ENCODE measurements at regions not wholly inside any gene's neighbourhood (a gene's known extent, or its start where the extent isn't known, plus 50 kb on each side); places are given as distances from the start of the nearest gene placed in this dataset.

DNA sequence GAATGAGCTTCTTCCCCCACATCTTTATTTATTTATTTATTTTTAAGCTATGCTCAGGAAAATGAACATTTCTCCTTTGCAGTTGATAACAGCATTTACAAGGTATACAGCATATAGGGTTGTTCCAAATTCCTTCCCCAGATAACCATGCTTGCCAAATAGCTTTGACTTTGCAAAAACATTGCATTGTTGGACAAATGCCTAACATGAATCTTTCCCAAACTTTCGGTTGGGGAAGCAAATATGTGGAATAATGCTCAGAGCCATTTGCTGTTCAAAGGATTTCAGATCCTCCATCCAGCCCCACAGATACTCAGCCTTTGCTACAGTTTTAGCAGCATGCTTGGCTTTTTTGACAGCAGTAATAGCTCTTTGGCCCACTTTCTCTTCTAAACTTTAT, 127.2 kb upstream of the AGA start:
- intact Hi-C loops (cut with DNase I), result no loop called here
- TF ChIP-seq, protein P1, sequence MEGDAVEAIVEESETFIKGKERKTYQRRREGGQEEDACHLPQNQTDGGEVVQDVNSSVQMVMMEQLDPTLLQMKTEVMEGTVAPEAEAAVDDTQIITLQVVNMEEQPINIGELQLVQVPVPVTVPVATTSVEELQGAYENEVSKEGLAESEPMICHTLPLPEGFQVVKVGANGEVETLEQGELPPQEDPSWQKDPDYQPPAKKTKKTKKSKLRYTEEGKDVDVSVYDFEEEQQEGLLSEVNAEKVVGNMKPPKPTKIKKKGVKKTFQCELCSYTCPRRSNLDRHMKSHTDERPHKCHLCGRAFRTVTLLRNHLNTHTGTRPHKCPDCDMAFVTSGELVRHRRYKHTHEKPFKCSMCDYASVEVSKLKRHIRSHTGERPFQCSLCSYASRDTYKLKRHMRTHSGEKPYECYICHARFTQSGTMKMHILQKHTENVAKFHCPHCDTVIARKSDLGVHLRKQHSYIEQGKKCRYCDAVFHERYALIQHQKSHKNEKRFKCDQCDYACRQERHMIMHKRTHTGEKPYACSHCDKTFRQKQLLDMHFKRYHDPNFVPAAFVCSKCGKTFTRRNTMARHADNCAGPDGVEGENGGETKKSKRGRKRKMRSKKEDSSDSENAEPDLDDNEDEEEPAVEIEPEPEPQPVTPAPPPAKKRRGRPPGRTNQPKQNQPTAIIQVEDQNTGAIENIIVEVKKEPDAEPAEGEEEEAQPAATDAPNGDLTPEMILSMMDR (IDR thresholded peaks at IDR 0.05), result no peak
- Histone ChIP-seq H3K36me3 (no peaks in the 10 kb centered on the region), H3K27ac (no peak overlapping the region), H3K4me1 (peaks cover 0 to under 1% (median 0%) of the 10 kb centered on the region in 9 donors), H3K9me3 (no peaks in the 10 kb centered on the region), H3K27me3 (no peaks in the 10 kb centered on the region), H3K4me3 (no peak overlapping the region)
- DNase-seq, result no peak
- no peak for ATAC-seq
- 45 to 63% methylated on average over 1 of the region's 1 CpG for WGBS, 2 donors

DNA sequence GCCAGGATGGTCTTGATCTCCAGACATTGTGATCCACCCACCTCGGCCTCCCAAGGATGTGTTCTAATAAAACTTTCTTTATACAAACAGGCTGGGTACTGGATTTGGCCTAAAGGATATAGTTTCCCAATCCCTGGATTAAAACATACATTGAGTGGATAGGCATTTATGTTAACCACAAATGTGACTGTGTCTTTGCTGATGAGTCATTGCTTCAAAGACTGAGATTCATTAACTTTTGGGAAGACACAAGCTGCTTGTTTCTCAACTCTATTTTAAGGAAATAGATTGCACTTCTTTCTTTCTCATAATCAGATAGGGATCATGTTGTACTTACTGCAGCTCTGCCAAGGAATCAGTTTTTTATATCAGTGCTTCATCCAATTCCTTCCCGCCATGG, 131.3 kb upstream of the AGA start:
- WGBS, 2 donors, result 91 to 96% methylated on average over 2 of the region's 2 CpGs
- Histone ChIP-seq H3K9me3 (no peaks in the 10 kb centered on the region), H3K4me3 (no peak overlapping the region), H3K27ac (no peak overlapping the region), H3K36me3 (no peaks in the 10 kb centered on the region), H3K4me1 (peaks cover 0 to 3% (median 0%) of the 10 kb centered on the region in 9 donors), H3K27me3 (no peaks in the 10 kb centered on the region)
- DNase-seq (no peak), ATAC-seq (no peak)
- TF ChIP-seq, protein P1 (IDR thresholded peaks at IDR 0.05), result no peak
- intact Hi-C loops (cut with DNase I), result no loop called here

DNA sequence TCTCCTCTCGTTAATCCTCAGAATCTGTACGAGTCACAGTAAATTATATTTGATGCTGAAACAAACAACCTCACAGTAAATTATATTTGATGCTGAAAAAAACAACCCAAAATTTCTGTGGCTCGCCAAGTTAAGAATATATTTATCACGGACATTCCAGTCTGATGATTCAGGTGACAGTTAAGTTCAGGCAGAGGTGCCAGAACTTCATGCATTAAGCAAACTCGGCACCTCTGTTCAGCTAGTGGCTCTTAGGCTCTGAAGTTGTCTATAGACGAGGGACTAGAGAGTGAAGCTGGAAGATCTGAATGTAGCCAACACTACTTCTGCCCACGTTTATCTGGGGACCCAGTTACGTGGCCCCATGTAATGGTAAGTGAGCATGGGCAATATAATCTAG, 132.2 kb upstream of the AGA start:
- Histone ChIP-seq H3K27ac (no peak overlapping the region), H3K4me1 (peaks cover 0 to 3% (median 0%) of the 10 kb centered on the region in 9 donors), H3K4me3 (no peak overlapping the region), H3K9me3 (no peaks in the 10 kb centered on the region), H3K36me3 (no peaks in the 10 kb centered on the region), H3K27me3 (no peaks in the 10 kb centered on the region)
- TF ChIP-seq, protein P1 (IDR thresholded peaks at IDR 0.05), result no peak
- no peak for DNase-seq
- ATAC-seq, result no peak
- intact Hi-C loops (cut with DNase I), result no loop called here
- 58 to 64% methylated on average over 8 of the region's 8 CpGs for WGBS, 2 donors

DNA sequence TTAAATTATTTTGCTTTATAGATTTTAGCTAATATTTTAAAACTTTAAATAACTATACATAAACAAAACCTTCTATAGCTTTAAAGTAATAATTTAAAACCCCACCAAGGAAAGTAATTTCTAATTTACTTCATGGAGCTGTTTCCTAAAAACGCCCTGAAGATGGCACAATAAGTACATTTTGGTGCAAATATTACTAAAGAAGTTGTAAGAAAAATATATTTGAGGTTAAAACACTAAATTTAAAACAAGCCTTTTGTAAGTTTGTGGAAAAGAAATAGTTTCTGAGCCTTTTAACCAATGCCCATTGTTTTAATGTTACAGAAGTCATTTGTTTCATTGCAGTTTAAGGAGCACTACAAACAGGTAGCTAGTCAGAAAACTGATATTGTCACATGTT, 137.4 kb upstream of the AGA start:
- DNase-seq (no peak), ATAC-seq (no peak)
- TF ChIP-seq, protein P1 (IDR thresholded peaks at IDR 0.05), result peak in 4 of 9 donors; percentile 13 to 34 (median 24)
- intact Hi-C loops (cut with DNase I), result no loop called here
- no peak overlapping the region for H3K4me3 ChIP-seq
- H3K27me3 ChIP-seq, result no peaks in the 10 kb centered on the region
- H3K9me3 ChIP-seq, result no peaks in the 10 kb centered on the region
- no peaks in the 10 kb centered on the region for H3K36me3 ChIP-seq
- H3K4me1 ChIP-seq, result peaks cover 0 to under 1% (median 0%) of the 10 kb centered on the region in 9 donors
- H3K27ac ChIP-seq, result no peak overlapping the region
- 63 to 67% methylated on average over 1 of the region's 1 CpG for WGBS, 2 donors

DNA sequence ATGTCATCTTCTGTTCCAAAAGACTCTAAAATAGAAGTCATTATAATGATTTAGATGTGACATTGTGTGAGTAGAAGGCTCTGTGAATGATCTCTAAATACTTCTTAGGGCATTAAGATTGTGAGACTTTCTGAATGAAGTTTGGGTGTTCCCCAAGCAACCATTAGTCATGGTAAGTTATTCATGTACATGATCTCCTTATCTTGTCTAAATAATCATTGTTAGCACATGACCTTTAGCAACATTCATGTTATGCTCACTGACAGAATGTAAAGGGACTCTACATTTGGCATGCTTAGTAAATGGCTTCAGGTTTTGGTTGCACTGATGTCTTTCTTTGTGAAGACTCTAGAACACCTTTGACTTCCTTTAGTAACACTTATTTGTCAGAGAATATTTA, 140.8 kb upstream of the AGA start:
- Histone ChIP-seq H3K27ac (no peak overlapping the region), H3K36me3 (no peaks in the 10 kb centered on the region), H3K27me3 (no peaks in the 10 kb centered on the region), H3K4me1 (no peaks in the 10 kb centered on the region), H3K4me3 (no peak overlapping the region), H3K9me3 (no peaks in the 10 kb centered on the region)
- TF ChIP-seq, protein P1 (IDR thresholded peaks at IDR 0.05), result no peak
- DNase-seq (no peak), ATAC-seq (no peak)
- intact Hi-C loops (cut with DNase I), result no loop called here
